Spleen (tissue), 11 donors: ENCODE measurements at regions not wholly inside any gene's neighbourhood (a gene's known extent, or its start where the extent isn't known, plus 50 kb on each side); places are given as distances from the start of the nearest gene placed in this dataset.

ENCODE experiments used
- DNase-seq: peaks from one replicate; pipeline ENCODE4 v3.0.0-alpha.2; 2020
- H3K27ac ChIP-seq, 8 donors: fragments of 200-600 bp; sonication (generic) in 7 of 8; 1 replicate in 4 of 8; 2 replicates in 4 of 8; pipeline versions ENCODE4 v1.5.0 to v1.8.0; 2016 to 2021; ENCODE audit warnings: inconsistent platforms in 4 of 8, mild to moderate bottlenecking in 4 of 8, moderate library complexity in 1 of 8
- H3K27me3 ChIP-seq, 7 donors: fragments of 200-600 bp; sonication (generic) in 6 of 7; replicated peaks in 1 of 7; 1 replicate in 4 of 7; 2 replicates in 3 of 7; pipeline versions ENCODE4 v1.5.0 to v1.8.0; 2016 to 2021; ENCODE audit warnings: inconsistent platforms in 3 of 7, mild to moderate bottlenecking in 1 of 7
- H3K36me3 ChIP-seq, 6 donors: fragments of 200-600 bp; sonication (generic) in 5 of 6; 1 replicate in 4 of 6; 2 replicates in 2 of 6; pipeline versions ENCODE4 v1.5.0 to v1.8.0; 2016 to 2021; ENCODE audit warnings: inconsistent platforms in 2 of 6
- H3K4me1 ChIP-seq, 6 donors: fragments of 200-600 bp; sonication (generic) in 5 of 6; 1 replicate in 3 of 6; 2 replicates in 3 of 6; pipeline versions ENCODE4 v1.5.0 to v1.8.0; 2016 to 2021; ENCODE audit warnings: inconsistent platforms in 3 of 6
- H3K4me3 ChIP-seq, 8 donors: fragments of 200-600 bp; sonication (generic) in 7 of 8; 1 replicate in 4 of 8; 2 replicates in 4 of 8; pipeline versions ENCODE4 v1.5.0 to v1.8.0; 2016 to 2021; ENCODE audit warnings: inconsistent platforms in 4 of 8, mild to moderate bottlenecking in 4 of 8, moderate library complexity in 2 of 8
- H3K9me3 ChIP-seq, 8 donors: fragments of 200-600 bp; sonication (generic) in 7 of 8; 1 replicate in 4 of 8; 2 replicates in 4 of 8; pipeline versions ENCODE4 v1.5.0 to v1.8.0; 2016 to 2021; ENCODE audit warnings: inconsistent platforms in 4 of 8
- CTCF ChIP-seq, 11 experiments: fragments of 200-600 bp in 7 of 11; fragments of 450-650 bp in 4 of 11; sonication (generic) in 4 of 11; IDR thresholded peaks in 8 of 11; conservative IDR thresholded peaks in 3 of 11; 1 replicate in 7 of 11; 2 replicates in 4 of 11; pipeline versions ENCODE4 v1.4.0 to v1.8.0; 2016 to 2021; ENCODE audit warnings: antibody characterized with exemption in 11 of 11, inconsistent platforms in 4 of 11, mild to moderate bottlenecking in 1 of 11
- POLR2A ChIP-seq, 3 donors: fragments of 450-650 bp; IDR thresholded peaks; one replicate each; pipeline ENCODE4 v1.5.1; 2017; ENCODE audit warnings: antibody characterized with exemption in 3 of 3, mild to moderate bottlenecking in 1 of 3
- POLR2AphosphoS5 ChIP-seq, 3 donors: sonication (generic); formaldehyde crosslinking; IDR thresholded peaks; one replicate each; pipeline ENCODE4 v1.5.1; 2017; ENCODE audit warnings: antibody characterized with exemption in 3 of 3
- WGBS, 5 donors: extraction: QIAGEN DNeasy Blood & Tissue Kit in 3 of 5; methylation state at CpG; one replicate each; pipeline versions ENCODE4 v1.1.5 to v1.1.7; 2013 to 2018; 5-methylcytosine and 5-hydroxymethylcytosine counted together
- intact Hi-C: fragments of 100-400 bp; cut with DNase I; formaldehyde crosslinking; loops from one replicate; pipeline ENCODE4 v1.15.0; 2023; ENCODE audit warnings: low total_unique reads
- donor health status: healthy with polysubstance abuse.
- donor health status: DM: no; HTN: no; CAD: no; lungs with moderate emphysema.
- donor health status: DM: no; HTN: no; CAD: no.
- donor health status: Bipolar disorder and iron deficiency.
- donor health status: healthy.
- donor health status: DM: no; HTN: no; CAD: no.
- donor health status: DM: yes; HTN: yes; CAD: no.

DNA sequence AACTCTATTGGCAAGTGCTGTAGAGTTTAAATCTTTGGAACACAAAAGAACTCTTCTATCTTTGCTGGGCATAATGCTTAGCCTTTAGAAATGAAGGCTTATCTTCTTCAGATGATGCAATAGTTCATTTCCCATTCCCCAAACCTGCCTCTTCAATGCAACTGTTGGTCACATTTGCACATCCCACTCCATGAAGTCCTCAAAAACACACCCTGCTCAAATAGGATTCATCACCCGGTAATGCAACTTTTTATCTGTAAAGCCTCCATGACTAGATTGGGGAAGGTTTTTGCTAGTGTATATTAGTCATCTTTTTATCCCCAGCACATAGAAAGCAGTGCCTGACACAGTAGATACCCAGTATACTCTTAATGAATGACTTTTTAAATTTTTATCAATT, 376.4 kb downstream of the RBM43 start:
- no peaks in the 10 kb centered on the region for H3K4me1 ChIP-seq
- no peak overlapping the region for H3K27ac ChIP-seq
- H3K36me3 ChIP-seq, result no peaks in the 10 kb centered on the region
- intact Hi-C loops, result no loop called here
- no peak overlapping the region for H3K4me3 ChIP-seq
- H3K9me3 ChIP-seq, result no peaks in the 10 kb centered on the region
- no peak for TF ChIP-seq CTCF (IDR thresholded peaks at IDR 0.05 in 8 of 11, conservative IDR thresholded peaks at IDR 0.05 in 3 of 11)
- no peak for TF ChIP-seq POLR2A (IDR thresholded peaks at IDR 0.05)
- TF ChIP-seq POLR2AphosphoS5 (IDR thresholded peaks at IDR 0.05), result no peak
- no peaks in the 10 kb centered on the region for H3K27me3 ChIP-seq
- 91 to 100% (median 97%) methylated on average over 1 of the region's 1 CpG for WGBS, 5 donors
- no peak for DNase-seq

DNA sequence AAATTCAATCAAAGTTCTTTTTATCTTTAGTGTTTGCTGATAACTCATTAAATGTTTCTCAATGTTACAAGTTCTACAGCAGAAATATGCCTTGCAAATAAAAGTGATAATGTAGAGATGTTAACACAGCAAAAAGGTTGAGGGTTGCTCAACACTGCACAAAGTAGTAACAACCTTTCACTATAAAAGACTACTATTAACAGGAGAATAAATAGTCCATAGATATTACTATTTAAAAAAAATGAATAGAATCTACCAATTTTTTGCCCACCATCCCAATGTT, 378.1 kb downstream of the RBM43 start:
- Histone ChIP-seq H3K4me1 (no peaks in the 10 kb centered on the region), H3K27ac (no peak overlapping the region), H3K9me3 (no peaks in the 10 kb centered on the region), H3K4me3 (no peak overlapping the region), H3K36me3 (no peaks in the 10 kb centered on the region), H3K27me3 (no peaks in the 10 kb centered on the region)
- no peak for DNase-seq
- TF ChIP-seq POLR2AphosphoS5 (IDR thresholded peaks at IDR 0.05) (no peak), CTCF (IDR thresholded peaks at IDR 0.05 in 8 of 11, conservative IDR thresholded peaks at IDR 0.05 in 3 of 11) (no peak), POLR2A (IDR thresholded peaks at IDR 0.05) (no peak)
- intact Hi-C loops, result no loop called here

GRCh38 chr2:150882751-150883612, 378.7 kb downstream of the RBM43 start:
- no peak for TF ChIP-seq POLR2A (IDR thresholded peaks at IDR 0.05)
- TF ChIP-seq CTCF (IDR thresholded peaks at IDR 0.05 in 8 of 11, conservative IDR thresholded peaks at IDR 0.05 in 3 of 11), result no peak
- TF ChIP-seq POLR2AphosphoS5 (IDR thresholded peaks at IDR 0.05), result no peak
- no peak overlapping the region for H3K4me3 ChIP-seq
- no peaks in the 10 kb centered on the region for H3K27me3 ChIP-seq
- no peaks in the 10 kb centered on the region for H3K36me3 ChIP-seq
- no peaks in the 10 kb centered on the region for H3K4me1 ChIP-seq
- no peak overlapping the region for H3K27ac ChIP-seq
- no peaks in the 10 kb centered on the region for H3K9me3 ChIP-seq
- intact Hi-C loops, result no loop called here
- WGBS, 5 donors, result 61 to 83% (median 70%) methylated on average over 7 of the region's 7 CpGs
- no peak for DNase-seq

- H3K9me3 ChIP-seq, result peaks cover 0 to 3% (median 0%) of the 10 kb centered on the region in 8 donors
- no peaks in the 10 kb centered on the region for H3K27me3 ChIP-seq
- H3K36me3 ChIP-seq, result no peaks in the 10 kb centered on the region
- TF ChIP-seq POLR2AphosphoS5 (IDR thresholded peaks at IDR 0.05) (no peak), CTCF (IDR thresholded peaks at IDR 0.05 in 8 of 11, conservative IDR thresholded peaks at IDR 0.05 in 3 of 11) (no peak), POLR2A (IDR thresholded peaks at IDR 0.05) (no peak)
- no peak overlapping the region for H3K4me3 ChIP-seq
- intact Hi-C loops, result no loop called here
- H3K4me1 ChIP-seq, result no peaks in the 10 kb centered on the region
- H3K27ac ChIP-seq, result no peak overlapping the region
- 74 to 89% (median 78%) methylated on average over 2 of the region's 2 CpGs for WGBS, 5 donors
- DNase-seq, result no peak
Measured at GRCh38 chr2:150880986-150881385, 380.7 kb downstream of the RBM43 start.
